Mononuclear cell (primary cell): ENCODE measurements at regions not wholly inside any gene's neighbourhood (a gene's known extent, or its start where the extent isn't known, plus 50 kb on each side); places are given as distances from the start of the nearest gene placed in this dataset.

Experiments
- H3K27me3 ChIP-seq: 2 replicates; pipeline ENCODE4 v1.6.0; 2011; ENCODE audit warnings: low read length, control low read depth; ENCODE audit not compliant: insufficient read depth
- H3K4me1 ChIP-seq: 2 replicates; pipeline ENCODE4 v1.5.1; 2011; ENCODE audit warnings: mild to moderate bottlenecking, low read length, control low read depth; ENCODE audit not compliant: insufficient read depth
- H3K4me3 ChIP-seq: 2 replicates; pipeline ENCODE4 v1.5.1; 2011; ENCODE audit warnings: mild to moderate bottlenecking, low read length, moderate library complexity
- H3K9me3 ChIP-seq: 2 replicates; pipeline ENCODE4 v1.5.1; 2011; ENCODE audit warnings: low read depth, mild to moderate bottlenecking, control low read depth, low read length

GRCh38 chr2:221335219-221335752 is 236.8 kb downstream of the EPHA4 start:
- no peaks in the 10 kb centered on the region for H3K27me3 ChIP-seq
- no peak overlapping the region for H3K4me3 ChIP-seq
- H3K4me1 ChIP-seq = no peaks in the 10 kb centered on the region
- H3K9me3 ChIP-seq = peaks cover 8% of the 10 kb centered on the region

GRCh38 chr2:221336967-221337366 is 235.1 kb downstream of the EPHA4 start:
- H3K4me3 ChIP-seq = no peak overlapping the region
- H3K27me3 ChIP-seq = no peaks in the 10 kb centered on the region
- H3K4me1 ChIP-seq = no peaks in the 10 kb centered on the region
- peaks cover 3% of the 10 kb centered on the region for H3K9me3 ChIP-seq

GRCh38 chr2:221337957-221338685 is 234.0 kb downstream of the EPHA4 start:
- H3K9me3 ChIP-seq = no peaks in the 10 kb centered on the region
- no peaks in the 10 kb centered on the region for H3K4me1 ChIP-seq
- H3K4me3 ChIP-seq = no peak overlapping the region
- H3K27me3 ChIP-seq = no peaks in the 10 kb centered on the region

GRCh38 chr2:221342388-221342787 is 229.7 kb downstream of the EPHA4 start:
- Histone ChIP-seq H3K9me3 (no peaks in the 10 kb centered on the region), H3K4me1 (no peaks in the 10 kb centered on the region), H3K27me3 (no peaks in the 10 kb centered on the region), H3K4me3 (no peak overlapping the region)

- H3K27me3 ChIP-seq = no peaks in the 10 kb centered on the region
- H3K4me3 ChIP-seq = no peak overlapping the region
- no peaks in the 10 kb centered on the region for H3K9me3 ChIP-seq
- H3K4me1 ChIP-seq = no peaks in the 10 kb centered on the region
Measured at GRCh38 chr2:221343524-221343923, 228.6 kb downstream of the EPHA4 start.

- no peaks in the 10 kb centered on the region for H3K9me3 ChIP-seq
- no peaks in the 10 kb centered on the region for H3K27me3 ChIP-seq
- no peaks in the 10 kb centered on the region for H3K4me1 ChIP-seq
- H3K4me3 ChIP-seq = no peak overlapping the region
Measured at GRCh38 chr2:221345516-221345915, 226.6 kb downstream of the EPHA4 start.

GRCh38 chr2:221346411-221346810 is 225.7 kb downstream of the EPHA4 start:
- H3K4me1 ChIP-seq = no peaks in the 10 kb centered on the region
- no peak overlapping the region for H3K4me3 ChIP-seq
- H3K27me3 ChIP-seq = no peaks in the 10 kb centered on the region
- H3K9me3 ChIP-seq = no peaks in the 10 kb centered on the region

- H3K27me3 ChIP-seq = no peaks in the 10 kb centered on the region
- H3K9me3 ChIP-seq = no peaks in the 10 kb centered on the region
- no peak overlapping the region for H3K4me3 ChIP-seq
- no peaks in the 10 kb centered on the region for H3K4me1 ChIP-seq
Measured at GRCh38 chr2:221347471-221347870, 224.6 kb downstream of the EPHA4 start.

GRCh38 chr2:221350616-221351015 is 221.5 kb downstream of the EPHA4 start:
- no peak overlapping the region for H3K4me3 ChIP-seq
- H3K9me3 ChIP-seq = no peaks in the 10 kb centered on the region
- no peaks in the 10 kb centered on the region for H3K4me1 ChIP-seq
- H3K27me3 ChIP-seq = no peaks in the 10 kb centered on the region

GRCh38 chr2:221353201-221353600 is 218.9 kb downstream of the EPHA4 start:
- no peak overlapping the region for H3K4me3 ChIP-seq
- H3K27me3 ChIP-seq = no peaks in the 10 kb centered on the region
- no peaks in the 10 kb centered on the region for H3K4me1 ChIP-seq
- H3K9me3 ChIP-seq = no peaks in the 10 kb centered on the region

GRCh38 chr2:221360312-221360711 is 211.8 kb downstream of the EPHA4 start:
- Histone ChIP-seq H3K4me3 (no peak overlapping the region), H3K9me3 (no peaks in the 10 kb centered on the region), H3K4me1 (no peaks in the 10 kb centered on the region), H3K27me3 (no peaks in the 10 kb centered on the region)

GRCh38 chr2:221360742-221361141 is 211.4 kb downstream of the EPHA4 start:
- Histone ChIP-seq H3K4me3 (no peak overlapping the region), H3K4me1 (no peaks in the 10 kb centered on the region), H3K27me3 (no peaks in the 10 kb centered on the region), H3K9me3 (no peaks in the 10 kb centered on the region)

- no peak overlapping the region for H3K4me3 ChIP-seq
- H3K27me3 ChIP-seq = no peaks in the 10 kb centered on the region
- H3K9me3 ChIP-seq = no peaks in the 10 kb centered on the region
- no peaks in the 10 kb centered on the region for H3K4me1 ChIP-seq
Measured at GRCh38 chr2:221361633-221362032, 210.5 kb downstream of the EPHA4 start.

GRCh38 chr2:221364672-221365071 is 207.4 kb downstream of the EPHA4 start:
- Histone ChIP-seq H3K4me3 (no peak overlapping the region), H3K4me1 (no peaks in the 10 kb centered on the region), H3K27me3 (no peaks in the 10 kb centered on the region), H3K9me3 (no peaks in the 10 kb centered on the region)
